B cell (primary cell): ENCODE measurements at regions not wholly inside any gene's neighbourhood (a gene's known extent, or its start where the extent isn't known, plus 50 kb on each side); places are given as distances from the start of the nearest gene placed in this dataset.

ENCODE experiments used
- ATAC-seq: fragments of 200-7000 bp; cut with Tn5 transposase; one replicate; pipeline ENCODE4 v1.10.0; 2021; ENCODE audit warnings: low read depth, mild to moderate bottlenecking, moderate number of reproducible peaks, moderate library complexity
- CTCF ChIA-PET: fragments of 350-600 bp; sonication (Branson Sonifier 250); formaldehyde crosslinking; loops from one replicate; lab custom pipeline; 2021; ENCODE audit warnings: antibody characterized with exemption, inconsistent platforms; lab: Charles Lee
- POLR2A ChIA-PET: fragments of 350-600 bp; sonication (Branson Sonifier 250); formaldehyde crosslinking; loops from one replicate; lab custom pipeline; 2021; ENCODE audit warnings: antibody characterized with exemption; lab: Charles Lee
- DNase-seq: peaks from one replicate; pipeline ENCODE4 v3.0.0; 2013
- H2AFZ ChIP-seq: 2 replicates; pipeline ENCODE4 v1.6.1; 2012; ENCODE audit warnings: mild to moderate bottlenecking, low read depth, low read length; ENCODE audit not compliant: insufficient read depth, poor library complexity, severe bottlenecking
- H3K27ac ChIP-seq, 2 donors: 1 replicate in 1 of 2; 2 replicates in 1 of 2; pipeline ENCODE4 v1.5.1; 2012 to 2013; ENCODE audit warnings: low read length in 2 of 2, mild to moderate bottlenecking in 2 of 2, moderate library complexity in 1 of 2
- H3K27me3 ChIP-seq, 4 experiments: fragments of 200-600 bp in 1 of 4; sonication (generic) in 1 of 4; replicated peaks in 1 of 4; 1 replicate in 2 of 4; 2 replicates in 2 of 4; pipeline versions ENCODE4 v1.6.1 to v1.7.0; 2013 to 2016; ENCODE audit warnings: low read length in 3 of 4, mild to moderate bottlenecking in 2 of 4, mixed read lengths in 1 of 4, moderate library complexity in 1 of 4; ENCODE audit not compliant: insufficient read depth in 4 of 4, control insufficient read depth in 3 of 4; ENCODE audit errors: control extremely low read depth in 1 of 4
- H3K36me3 ChIP-seq, 2 experiments: replicated peaks in 1 of 2; 1 replicate in 1 of 2; 2 replicates in 1 of 2; pipeline versions ENCODE4 v1.6.1 to v1.7.1; 2013; ENCODE audit warnings: low read length in 1 of 2; ENCODE audit not compliant: insufficient read depth in 2 of 2, control insufficient read depth in 1 of 2; ENCODE audit errors: control extremely low read depth in 1 of 2, extremely low read depth in 1 of 2
- H3K4me1 ChIP-seq, 2 donors: fragments of 200-600 bp in 1 of 2; sonication (generic) in 1 of 2; 1 replicate in 1 of 2; 2 replicates in 1 of 2; pipeline versions ENCODE4 v1.5.1 to v1.6.1; 2013 to 2017; ENCODE audit warnings: low read length in 2 of 2; ENCODE audit not compliant: control insufficient read depth in 2 of 2, insufficient read depth in 2 of 2
- H3K4me2 ChIP-seq: replicated peaks from 2 replicates; pipeline ENCODE3; 2012; ENCODE audit warnings: mild to moderate bottlenecking, low read depth, low read length; ENCODE audit not compliant: poor library complexity, severe bottlenecking
- H3K4me3 ChIP-seq, 5 experiments: fragments of 200-600 bp in 1 of 5; sonication (generic) in 1 of 5; 1 replicate in 3 of 5; 2 replicates in 2 of 5; pipeline versions ENCODE4 v1.5.1 to v1.7.0; 2011 to 2016; ENCODE audit warnings: low read length in 4 of 5, mild to moderate bottlenecking in 4 of 5, low read depth in 2 of 5, control low read depth in 1 of 5, moderate library complexity in 1 of 5; ENCODE audit not compliant: insufficient read depth in 1 of 5; ENCODE audit errors: control extremely low read depth in 1 of 5, extremely low read depth in 1 of 5
- H3K79me2 ChIP-seq: fragments of 200-600 bp; sonication (generic); one replicate; pipeline ENCODE4 v1.6.0; 2016; ENCODE audit warnings: low read length; ENCODE audit not compliant: control insufficient read depth, insufficient read depth
- H3K9ac ChIP-seq: fragments of 200-600 bp; sonication (generic); 2 replicates; pipeline ENCODE4 v1.6.1; 2017; ENCODE audit warnings: mild to moderate bottlenecking, low read length, moderate library complexity
- H3K9me3 ChIP-seq, 3 donors: one replicate each; pipeline versions ENCODE4 v1.6.1 to v1.7.1; 2013; ENCODE audit warnings: low read length in 2 of 3; ENCODE audit not compliant: control insufficient read depth in 2 of 3, insufficient read depth in 1 of 3; ENCODE audit errors: control extremely low read depth in 1 of 3
- H4K20me1 ChIP-seq: 2 replicates; pipeline ENCODE4 v1.6.0; 2012; ENCODE audit warnings: mild to moderate bottlenecking, low read length; ENCODE audit not compliant: insufficient read depth, control insufficient read depth, poor library complexity, severe bottlenecking
- H3K27ac Mint-ChIP-seq: one replicate; pipeline ENCODE4 v1.8.0; 2021; ENCODE audit warnings: mixed read lengths
- H3K27me3 Mint-ChIP-seq: one replicate; pipeline ENCODE4 v1.8.0; 2021; ENCODE audit warnings: mixed read lengths
- H3K4me1 Mint-ChIP-seq: one replicate; pipeline ENCODE4 v1.8.0; 2021; ENCODE audit warnings: mixed read lengths
- H3K4me3 Mint-ChIP-seq: one replicate; pipeline ENCODE4 v1.8.0; 2021; ENCODE audit warnings: mixed read lengths
- H3K9me3 Mint-ChIP-seq: one replicate; pipeline ENCODE4 v1.8.0; 2022; ENCODE audit warnings: mixed read lengths; ENCODE audit not compliant: insufficient read depth
- EZH2 ChIP-seq: IDR thresholded peaks from 2 replicates; pipeline ENCODE4 v1.6.1; 2012; ENCODE audit warnings: borderline replicate concordance, low read depth, mild to moderate bottlenecking, moderate library complexity, low read length; ENCODE audit not compliant: insufficient read depth, poor library complexity, severe bottlenecking
- WGBS: methylation state at CpG from one replicate; pipeline ENCODE4 v1.1.5; 2013; ENCODE audit warnings: missing lambda C conversion rate; ENCODE audit not compliant: insufficient coverage; 5-methylcytosine and 5-hydroxymethylcytosine counted together
- intact Hi-C: fragments of 100-400 bp; cut with micrococcal nuclease; formaldehyde crosslinking; loops from one replicate; pipeline ENCODE4 v1.10.0; 2022
- TF ChIP-seq, protein P1 (sequence below): fragments of 200-600 bp; IDR thresholded peaks from one replicate; pipeline ENCODE4 v1.8.0; 2022; ENCODE audit warnings: antibody characterized with exemption, mild to moderate bottlenecking

DNA sequence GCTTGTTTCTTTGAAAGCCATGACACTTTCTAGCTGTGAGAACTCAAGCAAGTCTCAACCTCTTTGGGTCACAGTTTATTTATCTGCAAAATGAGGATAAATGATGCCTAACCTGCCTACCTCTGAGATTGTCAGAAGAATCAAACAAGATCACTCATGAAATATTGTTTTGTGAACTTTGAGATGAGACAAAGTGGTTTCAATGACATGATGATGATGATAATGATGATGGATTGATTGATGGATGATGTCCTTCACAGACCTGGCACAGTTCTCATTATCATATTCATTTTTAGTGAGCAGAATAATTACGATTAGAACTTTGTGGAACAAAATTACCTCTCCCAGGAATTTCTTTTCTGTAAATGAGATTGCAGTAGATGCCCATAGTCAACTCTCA is 129.2 kb downstream of the HHIPL2 start:
- peaks cover 15% of the 10 kb centered on the region for H3K4me1 Mint-ChIP-seq
- Histone ChIP-seq H3K4me1 (peaks cover 8 to 15% of the 10 kb centered on the region in 2 donors), H3K4me3 (no peak overlapping the region), H3K27ac (no peak overlapping the region), H3K79me2 (no peaks in the 10 kb centered on the region), H3K9me3 (no peaks in the 10 kb centered on the region), H3K27me3 (peaks cover 0 to 3% (median 0%) of the 10 kb centered on the region in 4 experiments), H3K4me2 (no peak overlapping the region), H3K9ac (no peak overlapping the region), H3K36me3 (no peaks in the 10 kb centered on the region), H2AFZ (no peak overlapping the region), H4K20me1 (no peaks in the 10 kb centered on the region)
- H3K27me3 Mint-ChIP-seq = peaks cover 22% of the 10 kb centered on the region
- DNase-seq (no peak), ATAC-seq (no peak)
- intact Hi-C loops = no loop called here
- TF ChIP-seq EZH2 = no peak
- TF ChIP-seq, protein P1, sequence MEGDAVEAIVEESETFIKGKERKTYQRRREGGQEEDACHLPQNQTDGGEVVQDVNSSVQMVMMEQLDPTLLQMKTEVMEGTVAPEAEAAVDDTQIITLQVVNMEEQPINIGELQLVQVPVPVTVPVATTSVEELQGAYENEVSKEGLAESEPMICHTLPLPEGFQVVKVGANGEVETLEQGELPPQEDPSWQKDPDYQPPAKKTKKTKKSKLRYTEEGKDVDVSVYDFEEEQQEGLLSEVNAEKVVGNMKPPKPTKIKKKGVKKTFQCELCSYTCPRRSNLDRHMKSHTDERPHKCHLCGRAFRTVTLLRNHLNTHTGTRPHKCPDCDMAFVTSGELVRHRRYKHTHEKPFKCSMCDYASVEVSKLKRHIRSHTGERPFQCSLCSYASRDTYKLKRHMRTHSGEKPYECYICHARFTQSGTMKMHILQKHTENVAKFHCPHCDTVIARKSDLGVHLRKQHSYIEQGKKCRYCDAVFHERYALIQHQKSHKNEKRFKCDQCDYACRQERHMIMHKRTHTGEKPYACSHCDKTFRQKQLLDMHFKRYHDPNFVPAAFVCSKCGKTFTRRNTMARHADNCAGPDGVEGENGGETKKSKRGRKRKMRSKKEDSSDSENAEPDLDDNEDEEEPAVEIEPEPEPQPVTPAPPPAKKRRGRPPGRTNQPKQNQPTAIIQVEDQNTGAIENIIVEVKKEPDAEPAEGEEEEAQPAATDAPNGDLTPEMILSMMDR = no peak
- WGBS = no CpG with 5 or more reads among the region's 1 CpG
- no peaks in the 10 kb centered on the region for H3K9me3 Mint-ChIP-seq
- H3K27ac Mint-ChIP-seq = no peak overlapping the region
- CTCF ChIA-PET = no interaction called here
- POLR2A ChIA-PET = no interaction called here
- H3K4me3 Mint-ChIP-seq = no peak overlapping the region

DNA sequence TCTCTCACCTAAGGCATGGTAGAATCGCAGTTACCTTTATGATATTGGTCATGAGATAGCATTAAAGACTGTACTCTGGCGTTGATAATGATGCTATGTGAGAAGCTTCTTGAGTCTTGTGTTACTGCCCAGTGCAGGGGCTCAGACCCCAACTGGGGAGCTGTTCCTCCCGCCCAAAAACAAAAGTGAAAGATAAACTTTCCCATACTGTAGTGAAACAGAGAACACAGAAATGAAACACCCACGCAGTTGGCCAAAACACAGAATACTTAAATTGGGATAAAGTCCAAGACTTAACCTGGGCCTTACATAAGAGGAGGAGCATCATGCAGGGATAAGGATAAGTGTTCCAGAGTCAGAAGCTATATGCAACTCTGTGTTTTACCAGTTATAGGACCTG is 130.6 kb downstream of the HHIPL2 start:
- Histone ChIP-seq H3K27ac (no peak overlapping the region), H3K4me3 (no peak overlapping the region), H3K36me3 (no peaks in the 10 kb centered on the region), H3K27me3 (no peaks in the 10 kb centered on the region), H3K9me3 (no peaks in the 10 kb centered on the region), H3K9ac (no peak overlapping the region), H3K4me1 (peaks cover 8 to 15% of the 10 kb centered on the region in 2 donors), H3K4me2 (no peak overlapping the region), H2AFZ (no peak overlapping the region), H3K79me2 (no peaks in the 10 kb centered on the region), H4K20me1 (no peaks in the 10 kb centered on the region)
- Mint-ChIP-seq H3K9me3 (no peaks in the 10 kb centered on the region), H3K4me1 (peaks cover 15% of the 10 kb centered on the region), H3K4me3 (no peak overlapping the region), H3K27me3 (peaks cover 15% of the 10 kb centered on the region), H3K27ac (no peak overlapping the region)
- 80% methylated on average over 1 of the region's 4 CpGs for WGBS
- intact Hi-C loops = no loop called here
- no peak for DNase-seq
- ChIA-PET CTCF (no interaction called here), POLR2A (no interaction called here)
- no peak for TF ChIP-seq EZH2
- TF ChIP-seq, protein P1 = no peak
- no peak for ATAC-seq
